HuH-7.5 (cell line): ENCODE measurements at regions not wholly inside any gene's neighbourhood (a gene's known extent, or its start where the extent isn't known, plus 50 kb on each side); places are given as distances from the start of the nearest gene placed in this dataset.

Experiments used
- DNase-seq: peaks from one replicate; pipeline ENCODE4 v3.0.0; 2011; ENCODE audit warnings: low spot score

- no peak for DNase-seq
Observed at GRCh38 chr19:13606156-13606555, 99.9 kb upstream of the CACNA1A start.

- no peak for DNase-seq
Observed at GRCh38 chr19:13604902-13605586, 98.8 kb upstream of the CACNA1A start.

- DNase-seq: no peak
Observed at GRCh38 chr19:13600802-13601201, 94.5 kb upstream of the CACNA1A start.

GRCh38 chr19:13600091-13600490 lies 93.8 kb upstream of the CACNA1A start:
- no peak for DNase-seq

- no peak for DNase-seq
Observed at GRCh38 chr19:13599681-13600080, 93.4 kb upstream of the CACNA1A start.

GRCh38 chr19:13598098-13598497 lies 91.8 kb upstream of the CACNA1A start:
- DNase-seq: no peak

- peak; percentile 79 for DNase-seq
Observed at GRCh38 chr19:13597640-13598039, 91.4 kb upstream of the CACNA1A start.

GRCh38 chr19:13588957-13589833 lies 82.9 kb upstream of the CACNA1A start:
- peak; percentile 71 for DNase-seq

- DNase-seq: no peak
Observed at GRCh38 chr19:13585512-13585911, 79.2 kb upstream of the CACNA1A start.

- DNase-seq: no peak
Observed at GRCh38 chr19:13583753-13584152, 77.5 kb upstream of the CACNA1A start.

- DNase-seq: no peak
Observed at GRCh38 chr19:13583114-13583513, 76.8 kb upstream of the CACNA1A start.

- DNase-seq: no peak
Observed at GRCh38 chr19:13581576-13581975, 75.3 kb upstream of the CACNA1A start.

- no peak for DNase-seq
Observed at GRCh38 chr19:13579388-13580060, 73.2 kb upstream of the CACNA1A start.

- no peak for DNase-seq
Observed at GRCh38 chr19:13576726-13577125, 70.4 kb upstream of the CACNA1A start.

GRCh38 chr19:13574933-13575332 lies 68.7 kb upstream of the CACNA1A start:
- no peak for DNase-seq

- no peak for DNase-seq
Observed at GRCh38 chr19:13573056-13573667, 66.9 kb upstream of the CACNA1A start.

GRCh38 chr19:13561461-13561860 lies 55.2 kb upstream of the CACNA1A start:
- no peak for DNase-seq

- DNase-seq: no peak
Observed at GRCh38 chr19:13557756-13558398, 51.6 kb upstream of the CACNA1A start.

- no peak for DNase-seq
Observed at GRCh38 chr19:13556552-13556951, 50.3 kb upstream of the CACNA1A start.
